ENCODE measurements at regions not wholly inside any gene's neighbourhood (a gene's known extent, or its start where the extent isn't known, plus 50 kb on each side); places are given as distances from the start of the nearest gene placed in this dataset.

DNA sequence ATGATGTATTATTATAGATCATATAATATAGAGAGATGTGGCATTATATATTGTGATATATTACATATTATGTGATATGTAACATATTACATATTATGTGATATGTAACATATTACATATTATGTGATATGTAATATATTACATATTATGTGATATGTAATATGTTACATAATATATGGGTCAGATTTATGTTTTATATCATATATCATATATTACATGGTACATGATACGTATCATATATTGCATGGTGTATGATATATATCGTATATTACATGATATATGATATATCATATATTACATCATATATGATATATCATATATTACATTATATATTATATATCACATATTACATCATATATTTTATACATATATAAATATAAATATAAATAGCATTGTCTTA lies 164.1 kb upstream of the NEBL start:
- Mint-ChIP-seq H3K4me3 (no peak overlapping the region), H3K4me1 (no peaks in the 10 kb centered on the region), H3K27ac (no peak overlapping the region), H3K36me3 (ENCODE audit: low read depth) (no peaks in the 10 kb centered on the region), H3K27me3 (no peaks in the 10 kb centered on the region), H3K9me3 (peaks cover 4% of the 10 kb centered on the region)
- intact Hi-C loops (cut with micrococcal nuclease): no loop called here
- no peak for DNase-seq

DNA sequence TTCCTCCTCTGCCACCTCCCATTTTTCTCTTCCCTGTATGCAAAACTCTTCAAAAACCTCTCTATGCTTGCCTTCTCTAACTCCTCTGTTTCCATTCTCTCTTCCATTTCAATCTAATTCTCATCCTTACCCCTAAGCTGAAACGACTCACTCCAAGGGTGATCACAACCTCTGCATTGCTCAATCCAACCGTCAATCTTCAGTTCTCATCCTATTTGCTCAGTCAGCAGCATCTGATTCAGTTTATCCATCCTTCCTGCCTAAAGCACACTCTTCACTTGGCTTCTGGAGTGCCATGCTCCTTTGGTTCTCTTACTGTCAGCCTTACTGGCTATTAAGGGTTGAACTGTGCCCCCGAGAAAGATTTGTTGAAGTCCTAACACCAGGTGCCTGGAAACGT lies 163.5 kb upstream of the NEBL start:
- Mint-ChIP-seq H3K36me3 (ENCODE audit: low read depth) (no peaks in the 10 kb centered on the region), H3K27ac (no peak overlapping the region), H3K9me3 (peaks cover 4% of the 10 kb centered on the region), H3K4me3 (no peak overlapping the region), H3K27me3 (no peaks in the 10 kb centered on the region), H3K4me1 (no peaks in the 10 kb centered on the region)
- DNase-seq: no peak
- intact Hi-C loops (cut with micrococcal nuclease): no loop called here

DNA sequence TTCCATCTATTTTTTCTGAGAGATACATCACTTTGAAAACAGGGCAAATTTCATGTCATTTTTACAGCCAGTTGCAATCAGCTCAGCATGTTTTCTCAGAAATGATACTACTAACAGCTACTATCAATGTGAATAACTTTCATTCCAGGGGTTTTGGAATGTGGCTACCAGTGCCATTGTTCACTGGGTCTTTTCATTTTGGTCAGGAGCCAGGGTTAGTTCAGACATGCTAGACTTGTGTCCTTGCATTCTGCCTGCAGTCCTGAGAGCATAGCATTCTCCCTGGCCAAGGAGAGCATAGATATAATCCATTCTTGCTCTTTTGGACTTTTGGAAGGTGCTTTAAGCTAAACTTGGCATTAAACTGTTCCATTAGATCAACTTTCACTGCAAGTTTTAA lies 160.9 kb upstream of the NEBL start:
- H3K4me1 Mint-ChIP-seq: peaks cover 2% of the 10 kb centered on the region
- intact Hi-C loops (cut with micrococcal nuclease): no loop called here
- H3K9me3 Mint-ChIP-seq: peaks cover 4% of the 10 kb centered on the region
- H3K36me3 Mint-ChIP-seq (ENCODE audit: low read depth): no peaks in the 10 kb centered on the region
- H3K27me3 Mint-ChIP-seq: no peaks in the 10 kb centered on the region
- H3K4me3 Mint-ChIP-seq: no peak overlapping the region
- H3K27ac Mint-ChIP-seq: no peak overlapping the region
- no peak for DNase-seq

DNA sequence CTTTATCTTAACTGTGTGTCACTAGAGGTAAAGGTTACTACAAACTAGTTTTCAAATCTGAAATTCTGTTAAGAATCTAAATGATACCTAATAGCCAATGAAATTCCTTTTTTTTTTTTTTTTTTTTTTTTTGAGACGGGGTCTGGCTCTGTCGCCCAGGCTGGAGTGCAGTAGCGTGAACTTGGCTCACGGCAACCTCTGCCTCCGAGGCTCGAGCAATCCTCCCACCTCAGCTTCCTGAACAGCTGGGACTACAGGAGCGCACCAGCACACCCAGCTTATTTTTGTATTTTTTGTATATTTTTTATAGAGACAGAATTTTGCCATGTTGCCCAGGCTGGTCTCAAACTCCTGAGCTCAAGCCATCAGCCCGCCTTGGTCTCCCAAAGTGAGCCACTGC lies 160.3 kb upstream of the NEBL start:
- Mint-ChIP-seq H3K27me3 (no peaks in the 10 kb centered on the region), H3K4me1 (peaks cover 2% of the 10 kb centered on the region), H3K4me3 (no peak overlapping the region), H3K27ac (no peak overlapping the region), H3K9me3 (peaks cover 4% of the 10 kb centered on the region), H3K36me3 (ENCODE audit: low read depth) (no peaks in the 10 kb centered on the region)
- intact Hi-C loops (cut with micrococcal nuclease): no loop called here
- DNase-seq: no peak

DNA sequence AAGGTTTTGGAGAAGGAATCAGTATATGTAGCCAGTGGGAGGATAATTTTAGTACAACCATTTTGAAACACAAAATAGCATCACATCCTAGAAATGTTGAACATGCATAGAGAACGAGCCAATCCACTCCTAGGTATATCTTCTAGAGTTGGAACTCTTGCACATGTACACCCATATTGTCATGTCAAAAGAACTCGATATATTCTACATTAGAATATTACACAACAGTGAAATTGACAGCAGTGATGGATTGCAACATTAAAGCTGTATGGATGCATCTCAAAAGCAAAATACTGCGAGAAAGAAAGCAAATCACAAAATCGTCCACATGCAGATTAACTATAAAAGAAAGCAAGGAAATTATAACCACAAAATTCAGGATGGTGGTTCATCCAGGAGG lies 159.3 kb upstream of the NEBL start:
- intact Hi-C loops (cut with micrococcal nuclease): no loop called here
- H3K27me3 Mint-ChIP-seq: no peaks in the 10 kb centered on the region
- H3K36me3 Mint-ChIP-seq (ENCODE audit: low read depth): no peaks in the 10 kb centered on the region
- no peak overlapping the region for H3K27ac Mint-ChIP-seq
- peaks cover 4% of the 10 kb centered on the region for H3K9me3 Mint-ChIP-seq
- peaks cover 2% of the 10 kb centered on the region for H3K4me1 Mint-ChIP-seq
- H3K4me3 Mint-ChIP-seq: no peak overlapping the region
- no peak for DNase-seq

DNA sequence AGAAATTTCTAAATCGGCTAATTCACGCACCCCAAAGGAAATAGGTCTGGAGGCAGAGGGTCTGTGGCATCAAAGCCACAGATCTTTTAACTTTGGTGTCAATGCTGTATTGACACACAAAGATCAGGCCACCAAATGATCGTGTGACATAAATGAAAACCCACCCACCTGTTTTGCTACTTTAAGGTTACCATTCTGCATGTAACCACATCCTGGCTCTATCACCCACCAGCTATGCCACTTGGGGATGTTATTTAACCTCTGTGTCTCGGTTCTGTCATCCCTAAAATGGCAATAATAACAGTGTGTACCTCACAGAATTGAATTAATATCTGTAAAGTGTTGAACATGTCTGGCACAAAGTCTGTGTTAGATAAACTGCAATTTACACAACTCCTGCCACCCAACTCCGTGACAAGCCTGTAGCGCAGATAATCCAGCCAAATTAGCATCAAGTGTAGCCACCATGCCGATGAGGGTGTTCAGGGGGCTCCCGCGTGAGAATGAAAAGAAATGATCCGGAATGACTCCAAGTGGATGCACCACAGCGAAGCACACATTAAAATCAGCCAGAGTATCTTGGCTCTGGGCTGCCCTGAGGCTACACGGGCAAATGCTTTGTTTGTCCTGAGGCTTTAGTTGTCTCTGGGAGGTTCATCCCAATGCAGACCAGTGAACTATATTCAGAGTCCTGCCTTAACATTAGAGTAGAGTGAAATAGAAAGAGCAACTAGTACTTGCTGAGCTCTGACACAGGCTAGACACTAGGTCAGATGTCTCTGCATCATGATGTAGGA lies 158.4 kb upstream of the NEBL start:
- intact Hi-C loops (cut with micrococcal nuclease): no loop called here
- no peak for DNase-seq
- no peak overlapping the region for H3K27ac Mint-ChIP-seq
- no peaks in the 10 kb centered on the region for H3K36me3 Mint-ChIP-seq (ENCODE audit: low read depth)
- H3K4me1 Mint-ChIP-seq: peaks cover 2% of the 10 kb centered on the region
- H3K27me3 Mint-ChIP-seq: no peaks in the 10 kb centered on the region
- H3K4me3 Mint-ChIP-seq: no peak overlapping the region
- H3K9me3 Mint-ChIP-seq: peaks cover 4% of the 10 kb centered on the region

DNA sequence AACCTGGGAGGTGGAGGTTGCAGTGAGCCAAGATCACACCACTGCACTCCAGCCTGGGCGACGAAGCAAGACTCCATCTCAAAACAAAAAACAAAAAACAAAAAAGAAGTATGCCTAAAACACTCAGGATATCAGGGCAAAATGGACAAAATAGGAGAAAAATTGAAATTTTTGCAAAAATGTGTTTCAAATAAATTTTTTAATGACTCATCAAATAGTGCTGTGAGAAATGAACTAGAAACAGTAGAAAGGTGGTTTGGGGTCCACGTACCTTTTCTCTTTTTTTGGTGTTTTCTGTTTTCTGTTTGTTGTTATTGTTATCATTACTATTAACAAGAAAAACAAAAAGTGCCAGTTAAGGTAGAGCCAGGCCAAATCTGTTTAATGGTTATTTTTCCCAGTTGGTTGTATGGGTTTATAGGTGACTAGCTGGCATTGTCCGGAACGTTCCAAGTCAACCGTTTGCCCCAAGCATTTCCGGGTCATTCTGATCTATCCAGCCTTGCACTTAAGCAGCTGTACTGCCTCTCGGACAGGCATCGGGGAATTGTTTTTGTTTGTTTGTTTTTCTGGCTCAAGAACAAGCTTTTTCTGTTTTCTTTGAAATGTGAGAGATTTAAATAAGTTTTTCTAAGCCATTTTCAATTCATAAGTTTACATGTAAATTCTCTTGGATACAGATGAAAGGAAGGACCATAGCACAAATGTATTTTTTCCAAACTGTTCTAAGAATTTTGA lies 157.0 kb upstream of the NEBL start:
- peaks cover 2% of the 10 kb centered on the region for H3K9me3 Mint-ChIP-seq
- no peak for DNase-seq
- intact Hi-C loops (cut with micrococcal nuclease): no loop called here
- H3K27ac Mint-ChIP-seq: no peak overlapping the region
- H3K27me3 Mint-ChIP-seq: no peaks in the 10 kb centered on the region
- no peak overlapping the region for H3K4me3 Mint-ChIP-seq
- no peaks in the 10 kb centered on the region for H3K36me3 Mint-ChIP-seq (ENCODE audit: low read depth)
- peaks cover 2% of the 10 kb centered on the region for H3K4me1 Mint-ChIP-seq

DNA sequence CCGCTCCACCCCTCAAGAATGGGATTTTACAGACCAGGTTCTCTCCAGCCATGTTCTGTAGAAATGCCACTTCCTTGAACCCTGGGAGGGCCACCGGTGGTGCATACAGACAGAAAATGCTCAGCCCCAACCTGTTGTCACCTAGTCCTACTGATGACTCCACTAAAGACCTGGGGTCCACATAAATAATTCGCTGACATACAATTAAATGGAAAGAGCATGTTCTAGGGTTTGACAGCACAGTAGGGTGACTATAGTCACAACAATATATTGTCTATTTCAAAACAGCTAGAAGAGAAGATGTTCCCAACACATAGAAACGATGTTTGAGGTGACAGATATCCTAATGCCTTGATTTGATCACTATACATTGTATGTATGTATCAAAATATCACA lies 155.6 kb upstream of the NEBL start:
- intact Hi-C loops (cut with micrococcal nuclease): no loop called here

DNA sequence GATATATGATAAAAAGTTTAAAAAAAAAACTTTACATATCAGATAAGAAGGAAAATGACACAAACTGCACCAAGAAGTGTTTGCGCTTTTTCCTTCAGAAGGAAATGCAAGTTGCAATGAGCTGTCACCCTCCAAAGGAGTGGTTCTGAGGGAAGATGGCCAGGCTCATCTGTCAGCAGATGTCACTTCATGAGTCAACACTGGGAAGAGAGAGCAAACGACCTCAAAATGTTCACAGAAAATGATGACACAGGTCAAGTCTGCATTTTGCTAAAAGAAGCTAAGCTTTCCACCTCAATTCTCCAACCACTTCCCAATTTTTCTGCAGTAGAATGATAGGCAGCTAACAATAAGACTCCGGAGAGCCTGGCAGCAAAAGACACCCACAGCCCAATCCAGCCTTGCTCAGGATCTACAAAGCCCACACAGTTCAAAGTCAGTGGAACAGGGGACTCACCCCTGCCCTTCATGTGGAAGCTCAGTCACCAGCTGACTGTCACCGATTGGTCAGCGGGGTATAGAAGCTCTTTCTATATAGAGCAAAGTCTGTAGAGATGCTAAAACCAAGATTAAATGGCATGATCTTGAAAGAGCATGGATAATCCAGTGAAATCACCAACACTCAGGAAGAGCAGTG lies 155.1 kb upstream of the NEBL start:
- H3K36me3 Mint-ChIP-seq (ENCODE audit: low read depth): no peaks in the 10 kb centered on the region
- H3K9me3 Mint-ChIP-seq: no peaks in the 10 kb centered on the region
- DNase-seq: no peak
- intact Hi-C loops (cut with micrococcal nuclease): no loop called here
- H3K27me3 Mint-ChIP-seq: no peaks in the 10 kb centered on the region
- no peak overlapping the region for H3K4me3 Mint-ChIP-seq
- H3K27ac Mint-ChIP-seq: no peak overlapping the region
- H3K4me1 Mint-ChIP-seq: peaks cover 2% of the 10 kb centered on the region

More for the DNA sequence above, 155.6 kb upstream of the NEBL start:
- no peaks in the 10 kb centered on the region for H3K36me3 Mint-ChIP-seq (ENCODE audit: low read depth)
- no peak overlapping the region for H3K27ac Mint-ChIP-seq
- peaks cover 2% of the 10 kb centered on the region for H3K4me1 Mint-ChIP-seq
- DNase-seq: no peak
- no peaks in the 10 kb centered on the region for H3K9me3 Mint-ChIP-seq
- H3K27me3 Mint-ChIP-seq: no peaks in the 10 kb centered on the region
- H3K4me3 Mint-ChIP-seq: no peak overlapping the region

DNA sequence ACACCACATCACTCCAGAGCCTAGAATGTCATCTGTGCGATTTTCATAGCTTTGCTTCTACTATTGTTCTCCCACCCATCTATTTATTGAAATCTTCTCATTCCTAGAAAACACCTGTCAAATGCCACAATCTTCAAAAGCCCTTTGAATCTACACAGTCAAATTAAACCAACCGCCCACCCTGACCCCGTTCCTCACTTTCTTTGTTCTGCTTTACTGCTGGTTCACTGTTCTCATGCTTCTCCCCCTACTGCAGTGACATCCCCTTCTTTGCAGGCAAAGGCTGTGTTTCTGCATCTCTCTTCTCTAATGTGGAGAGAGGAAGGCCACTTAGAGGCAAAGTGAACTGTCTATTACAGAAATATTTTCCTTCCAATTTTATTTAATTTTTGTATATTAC lies 152.4 kb upstream of the NEBL start:
- no peaks in the 10 kb centered on the region for H3K4me1 Mint-ChIP-seq
- H3K9me3 Mint-ChIP-seq: no peaks in the 10 kb centered on the region
- H3K27ac Mint-ChIP-seq: no peak overlapping the region
- no peak overlapping the region for H3K4me3 Mint-ChIP-seq
- no peaks in the 10 kb centered on the region for H3K36me3 Mint-ChIP-seq (ENCODE audit: low read depth)
- DNase-seq: no peak
- intact Hi-C loops (cut with micrococcal nuclease): no loop called here
- no peaks in the 10 kb centered on the region for H3K27me3 Mint-ChIP-seq

DNA sequence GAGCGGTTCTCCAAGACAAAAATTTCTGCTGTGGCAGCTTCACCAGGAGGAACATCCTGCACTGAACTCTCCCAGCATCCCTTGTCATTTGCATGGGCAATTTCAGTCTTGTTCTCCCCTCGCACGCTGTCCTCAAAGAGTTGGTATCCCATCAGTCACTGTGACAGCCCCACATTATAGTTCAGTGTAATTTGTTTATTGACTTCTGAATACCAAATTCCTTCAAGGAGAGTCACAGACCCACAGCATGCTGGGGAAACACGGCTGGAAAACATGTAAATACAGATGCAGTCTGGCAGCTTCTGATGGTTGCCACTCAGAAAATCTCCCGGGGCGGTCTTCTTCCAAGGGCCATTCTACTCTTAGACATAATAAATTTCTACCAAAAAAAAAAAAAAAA lies 151.0 kb upstream of the NEBL start:
- Mint-ChIP-seq H3K4me3 (no peak overlapping the region), H3K4me1 (no peaks in the 10 kb centered on the region), H3K27ac (no peak overlapping the region), H3K9me3 (no peaks in the 10 kb centered on the region), H3K27me3 (no peaks in the 10 kb centered on the region), H3K36me3 (ENCODE audit: low read depth) (no peaks in the 10 kb centered on the region)
- intact Hi-C loops (cut with micrococcal nuclease): no loop called here
- DNase-seq: no peak

DNA sequence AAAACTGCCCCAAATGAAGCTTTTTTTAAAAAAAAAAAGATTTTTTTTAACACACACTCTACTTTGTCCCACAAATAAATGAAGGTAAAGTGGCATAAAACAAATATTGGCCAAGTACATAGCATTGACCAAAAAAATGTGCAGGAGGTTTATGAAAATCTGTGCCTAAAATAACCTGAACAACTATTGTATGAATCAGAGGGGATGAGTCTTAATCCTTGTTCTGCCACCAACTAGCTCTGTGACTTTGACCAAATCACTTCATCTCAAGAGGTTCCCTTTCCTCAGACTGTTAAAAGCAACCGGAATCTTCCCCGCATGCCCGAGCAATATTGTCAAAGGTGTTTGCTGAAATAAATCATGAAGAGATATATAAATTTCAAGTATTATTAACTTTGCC lies 150.4 kb upstream of the NEBL start:
- Mint-ChIP-seq H3K4me3 (no peak overlapping the region), H3K9me3 (no peaks in the 10 kb centered on the region), H3K4me1 (no peaks in the 10 kb centered on the region), H3K36me3 (ENCODE audit: low read depth) (no peaks in the 10 kb centered on the region), H3K27me3 (no peaks in the 10 kb centered on the region), H3K27ac (no peak overlapping the region)
- DNase-seq: no peak
- intact Hi-C loops (cut with micrococcal nuclease): no loop called here

DNA sequence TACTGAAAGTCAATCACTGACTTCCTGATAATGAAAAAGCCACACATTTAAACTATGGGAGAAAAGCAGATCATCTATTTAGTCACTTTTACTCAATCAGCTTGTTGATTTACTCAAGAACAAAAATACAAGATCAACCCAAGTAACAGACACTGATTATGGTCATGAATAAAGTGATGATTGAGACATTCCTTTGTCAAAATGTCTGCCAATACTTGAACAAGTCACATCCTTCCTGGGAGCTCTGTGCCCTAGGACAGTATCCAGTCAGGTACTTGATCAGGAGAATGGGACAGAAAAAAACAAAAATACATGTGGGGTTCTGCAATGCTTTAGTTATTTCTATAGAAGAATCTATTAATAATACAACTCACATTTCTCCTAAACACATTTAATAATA lies 150.0 kb upstream of the NEBL start:
- no peaks in the 10 kb centered on the region for H3K9me3 Mint-ChIP-seq
- no peaks in the 10 kb centered on the region for H3K36me3 Mint-ChIP-seq (ENCODE audit: low read depth)
- H3K4me1 Mint-ChIP-seq: no peaks in the 10 kb centered on the region
- intact Hi-C loops (cut with micrococcal nuclease): no loop called here
- H3K27ac Mint-ChIP-seq: no peak overlapping the region
- H3K27me3 Mint-ChIP-seq: no peaks in the 10 kb centered on the region
- no peak for DNase-seq
- no peak overlapping the region for H3K4me3 Mint-ChIP-seq

DNA sequence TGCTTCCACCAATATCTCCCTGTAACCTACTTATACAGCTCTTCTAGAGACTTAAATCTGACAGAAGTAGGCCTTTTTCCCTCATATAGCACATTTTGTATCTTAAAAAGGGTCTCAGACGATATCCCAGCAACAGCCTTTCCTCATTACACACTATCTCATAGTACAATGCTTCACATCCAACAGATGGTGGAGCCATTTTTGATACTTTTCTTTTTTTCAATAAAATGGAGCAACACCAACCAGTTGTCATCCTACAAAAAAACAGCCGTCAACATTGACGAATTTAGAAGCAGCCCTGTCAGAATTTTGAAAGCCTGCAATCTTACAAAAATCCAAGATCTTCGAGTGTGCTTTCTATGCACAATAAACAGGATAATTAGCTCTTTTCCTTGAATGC lies 145.9 kb upstream of the NEBL start:
- Mint-ChIP-seq H3K4me3 (no peak overlapping the region), H3K36me3 (ENCODE audit: low read depth) (no peaks in the 10 kb centered on the region), H3K27ac (no peak overlapping the region), H3K27me3 (no peaks in the 10 kb centered on the region), H3K9me3 (peaks cover 3% of the 10 kb centered on the region), H3K4me1 (no peaks in the 10 kb centered on the region)
- intact Hi-C loops (cut with micrococcal nuclease): no loop called here
- DNase-seq: no peak

All from activated CD4-positive, alpha-beta T cell treated with anti-CD3 and anti-CD28 coated beads, Interleukin-2, amount 10 ng/mL, durations not matched to agents 24 days and 14 days (primary cell).